GM19397 (cell line): ENCODE measurements at regions not wholly inside any gene's neighbourhood (a gene's known extent, or its start where the extent isn't known, plus 50 kb on each side); places are given as distances from the start of the nearest gene placed in this dataset.

Experiments
- ATAC-seq: cut with Tn5 transposase; IDR thresholded peaks from one replicate; pipeline ENCODE4 v1.9.1; 2021; ENCODE audit warnings: mild to moderate bottlenecking, moderate library complexity; ENCODE audit not compliant: unreplicated experiment

- no peak for ATAC-seq
These were observed 147.9 kb upstream of the ID2 start for GRCh38 chr2:8533923-8534322.

GRCh38 chr2:8534386-8534728 lies 147.5 kb upstream of the ID2 start:
- no peak for ATAC-seq

GRCh38 chr2:8534729-8535468 lies 147.0 kb upstream of the ID2 start:
- ATAC-seq = no peak

- ATAC-seq = no peak
These were observed 146.4 kb upstream of the ID2 start for GRCh38 chr2:8535469-8535795.

GRCh38 chr2:8535821-8536685 lies 145.8 kb upstream of the ID2 start:
- no peak for ATAC-seq

- no peak for ATAC-seq
These were observed 144.9 kb upstream of the ID2 start for GRCh38 chr2:8536686-8537561.

GRCh38 chr2:8537562-8538155 lies 144.2 kb upstream of the ID2 start:
- no peak for ATAC-seq

GRCh38 chr2:8538531-8538930 lies 143.3 kb upstream of the ID2 start:
- no peak for ATAC-seq

GRCh38 chr2:8538931-8539621 lies 142.8 kb upstream of the ID2 start:
- ATAC-seq = no peak

- no peak for ATAC-seq
These were observed 141.9 kb upstream of the ID2 start for GRCh38 chr2:8539743-8540551.

GRCh38 chr2:8540552-8541055 lies 141.3 kb upstream of the ID2 start:
- ATAC-seq = no peak

GRCh38 chr2:8541223-8541622 lies 140.6 kb upstream of the ID2 start:
- ATAC-seq = no peak

GRCh38 chr2:8541636-8542035 lies 140.2 kb upstream of the ID2 start:
- ATAC-seq = no peak

- no peak for ATAC-seq
These were observed 139.3 kb upstream of the ID2 start for GRCh38 chr2:8542381-8543059.

- ATAC-seq = peak; percentile 18
These were observed 138.8 kb upstream of the ID2 start for GRCh38 chr2:8543060-8543382.

- ATAC-seq = peak; percentile 71
These were observed 138.3 kb upstream of the ID2 start for GRCh38 chr2:8543383-8544170.

GRCh38 chr2:8544171-8544785 lies 137.6 kb upstream of the ID2 start:
- ATAC-seq = no peak
